ENCODE measurements at regions not wholly inside any gene's neighbourhood (a gene's known extent, or its start where the extent isn't known, plus 50 kb on each side); places are given as distances from the start of the nearest gene placed in this dataset.
"Not testable (repeated sequence)": the region's sequence is repeated elsewhere in the genome, so short reads cannot be mapped to it uniquely, and the experiment has no call there.

- no peak overlapping the region for H3K27ac ChIP-seq (ENCODE audit: low read depth, low read length, poor library complexity, severe bottlenecking)
- intact Hi-C loops (cut with micrococcal nuclease; ENCODE audit: unreplicated experiment): no loop called here
- H3K4me3 ChIP-seq (ENCODE audit: low read depth, low read length, poor library complexity, severe bottlenecking): no peak overlapping the region
- no peaks in the 10 kb centered on the region for H3K36me3 ChIP-seq (ENCODE audit: insufficient read depth, low read length, poor library complexity, severe bottlenecking)
- ChIA-PET POLR2A (ENCODE audit: low non-redundant PET) (no interaction called here), CTCF (no interaction called here)
- H3K9me3 ChIP-seq (ENCODE audit: low read depth, low read length, poor library complexity, severe bottlenecking): peaks cover 4% of the 10 kb centered on the region
- no peak for TF ChIP-seq CTCF (conservative IDR thresholded peaks at IDR 0.05; ENCODE audit: low read depth, low read length)
- no peak for TF ChIP-seq EZH2 (IDR thresholded peaks at IDR 0.05; ENCODE audit: borderline replicate concordance, low read depth, low read length, poor library complexity, severe bottlenecking)
- DNase-seq (ENCODE audit: low spot score): no peak
- H3K4me1 ChIP-seq (ENCODE audit: insufficient read depth, low read length, poor library complexity, severe bottlenecking): no peaks in the 10 kb centered on the region
- no TSS peak for BruUV-seq (replicated peaks)
- no peaks in the 10 kb centered on the region for H3K27me3 ChIP-seq (replicated peaks; ENCODE audit: insufficient read depth, low read depth, low read length, poor library complexity)
Observed at GRCh38 chr18:29373000-29373399, 1196.1 kb upstream of the CDH2 start.

GRCh38 chr18:29361843-29362242 lies 1184.9 kb upstream of the CDH2 start:
- no peaks in the 10 kb centered on the region for H3K36me3 ChIP-seq (ENCODE audit: insufficient read depth, low read length, poor library complexity, severe bottlenecking)
- intact Hi-C loops (cut with micrococcal nuclease; ENCODE audit: unreplicated experiment): no loop called here
- H3K4me3 ChIP-seq (ENCODE audit: low read depth, low read length, poor library complexity, severe bottlenecking): no peak overlapping the region
- H3K27me3 ChIP-seq (replicated peaks; ENCODE audit: insufficient read depth, low read depth, low read length, poor library complexity): no peaks in the 10 kb centered on the region
- ChIA-PET POLR2A (ENCODE audit: low non-redundant PET) (no interaction called here), CTCF (no interaction called here)
- no peak overlapping the region for H3K27ac ChIP-seq (ENCODE audit: low read depth, low read length, poor library complexity, severe bottlenecking)
- TF ChIP-seq CTCF (conservative IDR thresholded peaks at IDR 0.05; ENCODE audit: low read depth, low read length) (peak; percentile 26), EZH2 (IDR thresholded peaks at IDR 0.05; ENCODE audit: borderline replicate concordance, low read depth, low read length, poor library complexity, severe bottlenecking) (no peak)
- DNase-seq (ENCODE audit: low spot score): peak; percentile 30
- no peaks in the 10 kb centered on the region for H3K9me3 ChIP-seq (ENCODE audit: low read depth, low read length, poor library complexity, severe bottlenecking)
- H3K4me1 ChIP-seq (ENCODE audit: insufficient read depth, low read length, poor library complexity, severe bottlenecking): no peaks in the 10 kb centered on the region
- no TSS peak for BruUV-seq (replicated peaks)

GRCh38 chr18:29360659-29361058 lies 1183.7 kb upstream of the CDH2 start:
- CTCF ChIA-PET; H3K36me3 ChIP-seq (ENCODE audit: insufficient read depth, low read length, poor library complexity, severe bottlenecking); H3K27me3 ChIP-seq (replicated peaks; ENCODE audit: insufficient read depth, low read depth, low read length, poor library complexity); H3K4me3 ChIP-seq (ENCODE audit: low read depth, low read length, poor library complexity, severe bottlenecking); H3K27ac ChIP-seq (ENCODE audit: low read depth, low read length, poor library complexity, severe bottlenecking); POLR2A ChIA-PET (ENCODE audit: low non-redundant PET); H3K4me1 ChIP-seq (ENCODE audit: insufficient read depth, low read length, poor library complexity, severe bottlenecking); BruUV-seq (replicated peaks); DNase-seq (ENCODE audit: low spot score); intact Hi-C loops (cut with micrococcal nuclease; ENCODE audit: unreplicated experiment); H3K9me3 ChIP-seq (ENCODE audit: low read depth, low read length, poor library complexity, severe bottlenecking): not testable (repeated sequence)

GRCh38 chr18:29359222-29359621 lies 1182.3 kb upstream of the CDH2 start:
- H3K36me3 ChIP-seq (ENCODE audit: insufficient read depth, low read length, poor library complexity, severe bottlenecking); H3K4me1 ChIP-seq (ENCODE audit: insufficient read depth, low read length, poor library complexity, severe bottlenecking); CTCF ChIA-PET; H3K4me3 ChIP-seq (ENCODE audit: low read depth, low read length, poor library complexity, severe bottlenecking); DNase-seq (ENCODE audit: low spot score); intact Hi-C loops (cut with micrococcal nuclease; ENCODE audit: unreplicated experiment); H3K9me3 ChIP-seq (ENCODE audit: low read depth, low read length, poor library complexity, severe bottlenecking); POLR2A ChIA-PET (ENCODE audit: low non-redundant PET); H3K27ac ChIP-seq (ENCODE audit: low read depth, low read length, poor library complexity, severe bottlenecking); BruUV-seq (replicated peaks); H3K27me3 ChIP-seq (replicated peaks; ENCODE audit: insufficient read depth, low read depth, low read length, poor library complexity): not testable (repeated sequence)

Measured in A673 (cell line).